ENCODE measurements at regions not wholly inside any gene's neighbourhood (a gene's known extent, or its start where the extent isn't known, plus 50 kb on each side); places are given as distances from the start of the nearest gene placed in this dataset.

GRCh38 chr2:7816944-7817343, 864.9 kb upstream of the ID2 start:
- intact Hi-C loops (cut with DNase I; ENCODE audit: low total_unique reads) (no loop called here), in situ Hi-C loops (cut with MboI; ENCODE audit: low pct_ligation_motif_present in 1 of 4, low pct_unique_long_range_greater_than_20kb in 1 of 4, low sequenced_read_pairs in 3 of 4) (no loop called here)
- 87 to 100% methylated on average over 1 to 2 of the region's 2 CpGs for WGBS, 2 donors (ENCODE audit: low coverage in 1 of 2)

GRCh38 chr2:7819316-7819715, 862.5 kb upstream of the ID2 start:
- H3K4me3 ChIP-seq = no peak overlapping the region
- H3K4me1 ChIP-seq = no peaks in the 10 kb centered on the region
- H3K27me3 ChIP-seq = no peaks in the 10 kb centered on the region
- intact Hi-C loops (cut with DNase I; ENCODE audit: low total_unique reads) = no loop called here
- in situ Hi-C loops (cut with MboI; ENCODE audit: low pct_ligation_motif_present in 1 of 4, low pct_unique_long_range_greater_than_20kb in 1 of 4, low sequenced_read_pairs in 3 of 4) = no loop called here
- no peak for DNase-seq
- H3K36me3 ChIP-seq = no peaks in the 10 kb centered on the region
- H3K9me3 ChIP-seq = no peaks in the 10 kb centered on the region
- no peak overlapping the region for H3K27ac ChIP-seq
- WGBS, 2 donors (ENCODE audit: low coverage in 1 of 2) = 78 to 83% methylated on average over 4 to 5 of the region's 5 CpGs
- TF ChIP-seq POLR2AphosphoS5 (IDR thresholded peaks at IDR 0.05) (no peak), EP300 (IDR thresholded peaks at IDR 0.05; ENCODE audit: low read depth) (no peak), POLR2A (IDR thresholded peaks at IDR 0.05) (no peak), CTCF (IDR thresholded peaks at IDR 0.05) (no peak)

More at GRCh38 chr2:7816944-7817343, 864.9 kb upstream of the ID2 start:
- Histone ChIP-seq H3K36me3 (no peaks in the 10 kb centered on the region), H3K4me1 (no peaks in the 10 kb centered on the region), H3K9me3 (no peaks in the 10 kb centered on the region), H3K27me3 (no peaks in the 10 kb centered on the region), H3K27ac (no peak overlapping the region), H3K4me3 (no peak overlapping the region)
- DNase-seq = no peak
- TF ChIP-seq POLR2A (IDR thresholded peaks at IDR 0.05) (no peak), POLR2AphosphoS5 (IDR thresholded peaks at IDR 0.05) (no peak), EP300 (IDR thresholded peaks at IDR 0.05; ENCODE audit: low read depth) (no peak), CTCF (IDR thresholded peaks at IDR 0.05) (no peak)

- in situ Hi-C loops (cut with MboI; ENCODE audit: low pct_ligation_motif_present in 1 of 4, low pct_unique_long_range_greater_than_20kb in 1 of 4, low sequenced_read_pairs in 3 of 4) = no loop called here
Observed at GRCh38 chr2:7819850-7820249, 862.0 kb upstream of the ID2 start.

GRCh38 chr2:7824211-7824610, 857.6 kb upstream of the ID2 start:
- Histone ChIP-seq H3K9me3 (no peaks in the 10 kb centered on the region), H3K4me3 (no peak overlapping the region), H3K27ac (no peak overlapping the region), H3K27me3 (no peaks in the 10 kb centered on the region), H3K4me1 (no peaks in the 10 kb centered on the region), H3K36me3 (no peaks in the 10 kb centered on the region)
- intact Hi-C loops (cut with DNase I; ENCODE audit: low total_unique reads) = no loop called here
- DNase-seq = no peak
- in situ Hi-C loops (cut with MboI; ENCODE audit: low pct_ligation_motif_present in 1 of 4, low pct_unique_long_range_greater_than_20kb in 1 of 4, low sequenced_read_pairs in 3 of 4) = no loop called here
- TF ChIP-seq CTCF (IDR thresholded peaks at IDR 0.05) (no peak), POLR2A (IDR thresholded peaks at IDR 0.05) (no peak), POLR2AphosphoS5 (IDR thresholded peaks at IDR 0.05) (no peak), EP300 (IDR thresholded peaks at IDR 0.05; ENCODE audit: low read depth) (no peak)
- WGBS, 2 donors (ENCODE audit: low coverage in 1 of 2) = 82% methylated on average over 2 of the region's 2 CpGs; no CpG with 5 or more reads in 1 of the 2 donors

More at GRCh38 chr2:7819850-7820249, 862.0 kb upstream of the ID2 start:
- DNase-seq = no peak
- intact Hi-C loops (cut with DNase I; ENCODE audit: low total_unique reads) = no loop called here
- Histone ChIP-seq H3K36me3 (no peaks in the 10 kb centered on the region), H3K27me3 (no peaks in the 10 kb centered on the region), H3K9me3 (no peaks in the 10 kb centered on the region), H3K27ac (no peak overlapping the region), H3K4me3 (no peak overlapping the region), H3K4me1 (no peaks in the 10 kb centered on the region)
- TF ChIP-seq CTCF (IDR thresholded peaks at IDR 0.05) (no peak), POLR2AphosphoS5 (IDR thresholded peaks at IDR 0.05) (no peak), POLR2A (IDR thresholded peaks at IDR 0.05) (no peak)
- 77 to 84% methylated on average over 4 of the region's 4 CpGs for WGBS, 2 donors (ENCODE audit: low coverage in 1 of 2)
